HepG2 (cell line): ENCODE measurements at regions not wholly inside any gene's neighbourhood (a gene's known extent, or its start where the extent isn't known, plus 50 kb on each side); places are given as distances from the start of the nearest gene placed in this dataset.

Experiments used
- ATF1 ChIP-seq: IDR thresholded peaks from 2 replicates; pipeline ENCODE4 v1.6.1; 2016; ENCODE audit warnings: mild to moderate bottlenecking, control low read depth
- BHLHE40 ChIP-seq: IDR thresholded peaks from 2 replicates; pipeline ENCODE4 v1.6.1; 2011; ENCODE audit warnings: low read length, improper control_type of control experiment
- CBX1 ChIP-seq: IDR thresholded peaks from one replicate; pipeline ENCODE4 v1.6.1; 2016; ENCODE audit warnings: antibody characterized with exemption, low read depth
- CEBPB ChIP-seq: IDR thresholded peaks from 2 replicates; pipeline ENCODE4 v1.6.1; 2011; ENCODE audit warnings: low read depth, low read length, improper control_type of control experiment, borderline replicate concordance
- CHD2 ChIP-seq: IDR thresholded peaks from 2 replicates; pipeline ENCODE4 v1.6.1; 2011; ENCODE audit warnings: low read depth, low read length, improper control_type of control experiment
- MYC ChIP-seq: sonication (generic); formaldehyde crosslinking; IDR thresholded peaks from 2 replicates; pipeline ENCODE4 v1.9.0; 2021; ENCODE audit warnings: missing genetic modification reagents, borderline replicate concordance
- NAIF1 ChIP-seq: sonication (generic); formaldehyde crosslinking; IDR thresholded peaks from 2 replicates; pipeline ENCODE4 v1.5.0; 2020; ENCODE audit warnings: mild to moderate bottlenecking, missing genetic modification reagents, borderline replicate concordance
- PRMT3 ChIP-seq: sonication (generic); formaldehyde crosslinking; IDR thresholded peaks from 2 replicates; pipeline ENCODE4 v1.8.1; 2022; ENCODE audit warnings: low read depth, mild to moderate bottlenecking, moderate library complexity, missing genetic modification reagents, borderline replicate concordance
- RFX3 ChIP-seq: IDR thresholded peaks from 2 replicates; pipeline ENCODE4 v1.6.1; 2016; ENCODE audit warnings: missing biosample characterization, missing genetic modification reagents
- SMAD1 ChIP-seq: sonication (generic); formaldehyde crosslinking; IDR thresholded peaks from 2 replicates; pipeline ENCODE4 v1.4.0; 2020; ENCODE audit warnings: missing genetic modification reagents, low read depth, mild to moderate bottlenecking, borderline replicate concordance
- TCF7L2 ChIP-seq: IDR thresholded peaks from 2 replicates; pipeline ENCODE4 v1.6.1; 2011; ENCODE audit warnings: mild to moderate bottlenecking, low read depth, low read length, moderate library complexity
- ZBTB33 ChIP-seq: sonication (generic); formaldehyde crosslinking; IDR thresholded peaks from 2 replicates; pipeline ENCODE4 v1.4.0; 2020; ENCODE audit warnings: missing genetic modification reagents
- ZBTB43 ChIP-seq: sonication (generic); formaldehyde crosslinking; conservative IDR thresholded peaks from 2 replicates; pipeline ENCODE4 v1.4.0; 2020; ENCODE audit warnings: missing genetic modification reagents
- ZBTB49 ChIP-seq: sonication (generic); formaldehyde crosslinking; IDR thresholded peaks from 2 replicates; pipeline ENCODE4 v1.4.0; 2020; ENCODE audit warnings: missing genetic modification reagents, borderline replicate concordance
- ZFP62 ChIP-seq: sonication (generic); formaldehyde crosslinking; IDR thresholded peaks from 2 replicates; pipeline ENCODE4 v1.4.0; 2020; ENCODE audit warnings: missing genetic modification reagents
- ZNF34 ChIP-seq: sonication (generic); formaldehyde crosslinking; IDR thresholded peaks from 2 replicates; pipeline ENCODE4 v1.4.0; 2020; ENCODE audit warnings: mild to moderate bottlenecking, missing genetic modification reagents, borderline replicate concordance
- ZNF563 ChIP-seq: sonication (generic); formaldehyde crosslinking; IDR thresholded peaks from 2 replicates; pipeline ENCODE4 v1.8.0; 2022; ENCODE audit warnings: mild to moderate bottlenecking, moderate library complexity, missing genetic modification reagents
- ZNF580 ChIP-seq: IDR thresholded peaks from 2 replicates; pipeline ENCODE4 v1.6.1; 2016; ENCODE audit warnings: low read depth, borderline replicate concordance
- ZNF615 ChIP-seq: sonication (generic); formaldehyde crosslinking; IDR thresholded peaks from 2 replicates; pipeline ENCODE4 v1.5.0; 2020; ENCODE audit warnings: mild to moderate bottlenecking, missing genetic modification reagents, borderline replicate concordance
- ZNF710 ChIP-seq: sonication (generic); formaldehyde crosslinking; IDR thresholded peaks from 2 replicates; pipeline ENCODE4 v1.5.0; 2020; ENCODE audit warnings: mild to moderate bottlenecking, missing genetic modification reagents, borderline replicate concordance
- ZNF746 ChIP-seq: sonication (generic); formaldehyde crosslinking; IDR thresholded peaks from 2 replicates; pipeline ENCODE4 v1.8.0; 2022; ENCODE audit warnings: mild to moderate bottlenecking, missing genetic modification reagents

GRCh38 chr17:13437966-13438779, 163.6 kb downstream of the HS3ST3A1 start (continued):
- TF ChIP-seq ZBTB49 (CRISPR knock-in tag) (no peak), ZBTB43 (CRISPR knock-in tag) (0 out of 2 replicates have a peak, but pooled peaks have one; percentile 17), ZFP62 (CRISPR knock-in tag) (no peak), SMAD1 (CRISPR knock-in tag) (no peak), CBX1 (peak; percentile 60), MYC (CRISPR knock-in tag) (peak; percentile 14; the same call in 1 of the 2 replicates), CEBPB (peak; percentile 68; the same call in 1 of the 2 replicates), ATF1 (no peak), RFX3 (CRISPR knock-in tag) (no peak), NAIF1 (no peak), ZNF34 (CRISPR knock-in tag) (no peak), TCF7L2 (no peak), ZNF710 (CRISPR knock-in tag) (peak; percentile 83; the same call in 1 of the 2 replicates), BHLHE40 (no peak), ZNF746 (CRISPR knock-in tag) (no peak), CHD2 (no peak), PRMT3 (CRISPR knock-in tag) (no peak), ZNF615 (CRISPR knock-in tag) (peak; percentile 60; the same call in 1 of the 2 replicates), ZNF563 (CRISPR knock-in tag) (no peak), ZNF580 (CRISPR knock-in tag) (peak; percentile 46; the same call in 1 of the 2 replicates), ZBTB33 (no peak)
